Loucy (cell line): ENCODE measurements at regions not wholly inside any gene's neighbourhood (a gene's known extent, or its start where the extent isn't known, plus 50 kb on each side); places are given as distances from the start of the nearest gene placed in this dataset.

Experiments
- CTCF ChIP-seq: fragments of 200-600 bp; sonication (generic); conservative IDR thresholded peaks from 2 replicates; pipeline ENCODE4 v1.5.1; 2014; ENCODE audit warnings: mild to moderate bottlenecking, antibody characterized with exemption, low read length
- EZH2phosphoT487 ChIP-seq: fragments of 200-600 bp; IDR thresholded peaks from 2 replicates; pipeline ENCODE4 v1.6.1; 2018; ENCODE audit warnings: antibody characterized with exemption, mild to moderate bottlenecking, moderate library complexity, borderline replicate concordance

DNA sequence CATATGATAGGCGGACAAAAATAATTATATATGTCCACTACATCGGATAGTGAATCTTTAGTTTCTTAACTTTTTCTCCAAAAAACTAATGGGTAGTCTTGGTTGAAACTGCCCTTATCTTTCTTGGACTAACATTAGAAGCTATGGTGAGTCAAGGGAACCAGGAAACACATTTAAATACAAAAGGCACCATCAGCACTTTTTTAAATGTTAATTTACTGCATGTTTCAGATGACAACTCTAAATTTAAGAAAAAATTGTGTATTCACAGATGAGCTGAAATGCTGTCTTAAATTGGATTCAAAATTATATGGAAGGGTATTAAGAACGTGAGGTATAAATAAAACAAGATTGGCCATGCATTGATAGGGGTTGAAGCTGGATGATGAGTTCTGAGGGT is 75.6 kb upstream of the CERS6 start:
- no peak for TF ChIP-seq CTCF
- TF ChIP-seq EZH2phosphoT487: no peak
